ENCODE measurements at regions not wholly inside any gene's neighbourhood (a gene's known extent, or its start where the extent isn't known, plus 50 kb on each side); places are given as distances from the start of the nearest gene placed in this dataset.

DNA sequence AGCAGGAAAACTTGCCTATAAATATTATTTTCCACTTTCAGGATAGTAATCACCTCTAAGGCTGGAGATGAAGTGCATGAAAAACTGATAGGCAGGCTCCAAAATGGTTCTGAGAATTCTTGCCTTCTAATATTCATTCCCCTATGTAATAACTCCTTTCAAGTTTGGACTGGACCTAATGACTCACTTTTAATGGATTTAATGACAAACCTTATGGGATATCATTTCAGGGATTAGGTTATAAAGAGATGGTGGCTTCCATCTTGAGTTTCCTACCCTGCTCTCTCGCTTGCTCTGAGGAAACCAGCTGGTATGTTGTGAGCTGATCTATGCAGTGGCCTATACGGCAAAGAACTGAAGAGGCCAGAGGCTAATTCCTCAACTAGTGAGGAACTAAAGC lies 192.0 kb downstream of the BCHE start:
- no peak for TF ChIP-seq TCF4 (CRISPR knock-in tag; IDR thresholded peaks at IDR 0.05; ENCODE audit: borderline replicate concordance)
- TF ChIP-seq, protein P1, sequence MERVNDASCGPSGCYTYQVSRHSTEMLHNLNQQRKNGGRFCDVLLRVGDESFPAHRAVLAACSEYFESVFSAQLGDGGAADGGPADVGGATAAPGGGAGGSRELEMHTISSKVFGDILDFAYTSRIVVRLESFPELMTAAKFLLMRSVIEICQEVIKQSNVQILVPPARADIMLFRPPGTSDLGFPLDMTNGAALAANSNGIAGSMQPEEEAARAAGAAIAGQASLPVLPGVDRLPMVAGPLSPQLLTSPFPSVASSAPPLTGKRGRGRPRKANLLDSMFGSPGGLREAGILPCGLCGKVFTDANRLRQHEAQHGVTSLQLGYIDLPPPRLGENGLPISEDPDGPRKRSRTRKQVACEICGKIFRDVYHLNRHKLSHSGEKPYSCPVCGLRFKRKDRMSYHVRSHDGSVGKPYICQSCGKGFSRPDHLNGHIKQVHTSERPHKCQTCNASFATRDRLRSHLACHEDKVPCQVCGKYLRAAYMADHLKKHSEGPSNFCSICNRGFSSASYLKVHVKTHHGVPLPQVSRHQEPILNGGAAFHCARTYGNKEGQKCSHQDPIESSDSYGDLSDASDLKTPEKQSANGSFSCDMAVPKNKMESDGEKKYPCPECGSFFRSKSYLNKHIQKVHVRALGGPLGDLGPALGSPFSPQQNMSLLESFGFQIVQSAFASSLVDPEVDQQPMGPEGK (CRISPR knock-in tag; IDR thresholded peaks at IDR 0.05; ENCODE audit: borderline replicate concordance): no peak
- TF ChIP-seq RARB (CRISPR knock-in tag; IDR thresholded peaks at IDR 0.05): no peak
- TF ChIP-seq ZFP30 (CRISPR knock-in tag; IDR thresholded peaks at IDR 0.05): no peak
- TF ChIP-seq ZFP3 (CRISPR knock-in tag; IDR thresholded peaks at IDR 0.05): no peak
- TF ChIP-seq, protein P2, sequence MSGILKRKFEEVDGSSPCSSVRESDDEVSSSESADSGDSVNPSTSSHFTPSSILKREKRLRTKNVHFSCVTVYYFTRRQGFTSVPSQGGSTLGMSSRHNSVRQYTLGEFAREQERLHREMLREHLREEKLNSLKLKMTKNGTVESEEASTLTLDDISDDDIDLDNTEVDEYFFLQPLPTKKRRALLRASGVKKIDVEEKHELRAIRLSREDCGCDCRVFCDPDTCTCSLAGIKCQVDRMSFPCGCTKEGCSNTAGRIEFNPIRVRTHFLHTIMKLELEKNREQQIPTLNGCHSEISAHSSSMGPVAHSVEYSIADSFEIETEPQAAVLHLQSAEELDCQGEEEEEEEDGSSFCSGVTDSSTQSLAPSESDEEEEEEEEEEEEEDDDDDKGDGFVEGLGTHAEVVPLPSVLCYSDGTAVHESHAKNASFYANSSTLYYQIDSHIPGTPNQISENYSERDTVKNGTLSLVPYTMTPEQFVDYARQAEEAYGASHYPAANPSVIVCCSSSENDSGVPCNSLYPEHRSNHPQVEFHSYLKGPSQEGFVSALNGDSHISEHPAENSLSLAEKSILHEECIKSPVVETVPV (CRISPR knock-in tag; IDR thresholded peaks at IDR 0.05): no peak
- no peak for TF ChIP-seq ZNF8 (CRISPR knock-in tag; IDR thresholded peaks at IDR 0.05)
- TF ChIP-seq, protein P3, sequence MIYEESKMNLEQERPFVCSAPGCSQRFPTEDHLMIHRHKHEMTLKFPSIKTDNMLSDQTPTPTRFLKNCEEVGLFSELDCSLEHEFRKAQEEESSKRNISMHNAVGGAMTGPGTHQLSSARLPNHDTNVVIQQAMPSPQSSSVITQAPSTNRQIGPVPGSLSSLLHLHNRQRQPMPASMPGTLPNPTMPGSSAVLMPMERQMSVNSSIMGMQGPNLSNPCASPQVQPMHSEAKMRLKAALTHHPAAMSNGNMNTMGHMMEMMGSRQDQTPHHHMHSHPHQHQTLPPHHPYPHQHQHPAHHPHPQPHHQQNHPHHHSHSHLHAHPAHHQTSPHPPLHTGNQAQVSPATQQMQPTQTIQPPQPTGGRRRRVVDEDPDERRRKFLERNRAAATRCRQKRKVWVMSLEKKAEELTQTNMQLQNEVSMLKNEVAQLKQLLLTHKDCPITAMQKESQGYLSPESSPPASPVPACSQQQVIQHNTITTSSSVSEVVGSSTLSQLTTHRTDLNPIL (CRISPR knock-in tag; IDR thresholded peaks at IDR 0.05; ENCODE audit: low read depth): no peak
- no peak for TF ChIP-seq GLIS3 (CRISPR knock-in tag; IDR thresholded peaks at IDR 0.05)
- TF ChIP-seq SNAI2 (CRISPR knock-in tag; IDR thresholded peaks at IDR 0.05): no peak
- no peak for TF ChIP-seq TOX (CRISPR knock-in tag; IDR thresholded peaks at IDR 0.05; ENCODE audit: borderline replicate concordance)
- TF ChIP-seq ARNTL (CRISPR knock-in tag; IDR thresholded peaks at IDR 0.05; ENCODE audit: borderline replicate concordance, low read depth): no peak
- TF ChIP-seq BACH2 (CRISPR knock-in tag; IDR thresholded peaks at IDR 0.05; ENCODE audit: borderline replicate concordance): no peak
- no peak for TF ChIP-seq ESRRG (CRISPR knock-in tag; IDR thresholded peaks at IDR 0.05)
